Dedifferentiated amniotic fluid mesenchymal stem cell (primary cell): ENCODE measurements at regions not wholly inside any gene's neighbourhood (a gene's known extent, or its start where the extent isn't known, plus 50 kb on each side); places are given as distances from the start of the nearest gene placed in this dataset.

Source experiments
- DNase-seq: peaks from one replicate; pipeline ENCODE4 v3.0.0-alpha.2; 2016; ENCODE audit errors: extremely low spot score

GRCh38 chr14:38145142-38145541 is 62.6 kb upstream of the SSTR1 start:
- no peak for DNase-seq

- no peak for DNase-seq
Observed at GRCh38 chr14:38150075-38150474, 57.6 kb upstream of the SSTR1 start.
